Upper lobe of left lung (tissue), 6 donors: ENCODE measurements at regions not wholly inside any gene's neighbourhood (a gene's known extent, or its start where the extent isn't known, plus 50 kb on each side); places are given as distances from the start of the nearest gene placed in this dataset.

Experiments used
- ATAC-seq, 2 donors: fragments of 200-7000 bp; cut with Tn5 transposase; one replicate each; pipeline ENCODE4 v1.9.1; 2022; ENCODE audit warnings: mild to moderate bottlenecking in 2 of 2, moderate library complexity in 2 of 2; ENCODE audit not compliant: low FRiP score in 2 of 2
- DNase-seq, 2 donors: peaks; one replicate each; pipeline ENCODE4 v3.0.0-alpha.2; 2019 to 2020
- H3K27ac ChIP-seq, 4 donors: fragments of 200-600 bp; sonication (generic); one replicate each; pipeline ENCODE4 v1.5.1; 2016 to 2019
- H3K27me3 ChIP-seq, 4 donors: fragments of 200-600 bp; sonication (generic); one replicate each; pipeline ENCODE4 v1.5.1; 2017 to 2019
- H3K36me3 ChIP-seq, 4 donors: fragments of 200-600 bp; sonication (generic); one replicate each; pipeline ENCODE4 v1.5.1; 2016 to 2019
- H3K4me1 ChIP-seq, 4 donors: fragments of 200-600 bp; sonication (generic); one replicate each; pipeline ENCODE4 v1.5.1; 2018 to 2019
- H3K4me3 ChIP-seq, 4 donors: fragments of 200-600 bp; sonication (generic); one replicate each; pipeline ENCODE4 v1.5.1; 2017 to 2019; ENCODE audit warnings: mild to moderate bottlenecking in 2 of 4, moderate library complexity in 1 of 4
- H3K9me3 ChIP-seq, 4 donors: fragments of 200-600 bp; sonication (generic); one replicate each; pipeline ENCODE4 v1.5.1; 2018 to 2019
- CTCF ChIP-seq, 6 experiments: fragments of 450-650 bp in 4 of 6; fragments of 200-600 bp in 2 of 6; sonication (generic) in 2 of 6; IDR thresholded peaks; one replicate each; pipeline ENCODE4 v1.5.1; 2016 to 2019; ENCODE audit warnings: antibody characterized with exemption in 6 of 6
- EP300 ChIP-seq, 4 donors: sonication (generic); formaldehyde crosslinking; IDR thresholded peaks; one replicate each; pipeline ENCODE4 v1.5.1; 2017; ENCODE audit warnings: antibody characterized with exemption in 4 of 4, control low read depth in 2 of 4
- POLR2A ChIP-seq, 4 donors: fragments of 450-650 bp; IDR thresholded peaks; one replicate each; pipeline ENCODE4 v1.5.1; 2016 to 2017; ENCODE audit warnings: antibody characterized with exemption in 4 of 4, mild to moderate bottlenecking in 2 of 4
- POLR2AphosphoS5 ChIP-seq, 2 donors: sonication (generic); formaldehyde crosslinking; IDR thresholded peaks; one replicate each; pipeline ENCODE4 v1.5.1; 2017; ENCODE audit warnings: antibody characterized with exemption in 2 of 2
- WGBS, 2 donors: methylation state at CpG; one replicate each; pipeline ENCODE4 v1.1.5; 2017 to 2018; 5-methylcytosine and 5-hydroxymethylcytosine counted together
- donor health status: DM: no; HTN: no; CAD: no; lungs with moderate emphysema.
- donor health status: DM: no; HTN: yes; CAD: no; lungs with severe emphysema.

GRCh38 chr2:129481306-129482219 lies 497.9 kb upstream of the RAB6C start:
- no peaks in the 10 kb centered on the region for H3K36me3 ChIP-seq
- 74 to 76% methylated on average over 6 to 7 of the region's 7 CpGs for WGBS, 2 donors
- no peaks in the 10 kb centered on the region for H3K27me3 ChIP-seq
- H3K4me3 ChIP-seq = no peak overlapping the region
- no peak for TF ChIP-seq POLR2A (IDR thresholded peaks at IDR 0.05)
- TF ChIP-seq POLR2AphosphoS5 (IDR thresholded peaks at IDR 0.05) = no peak
- TF ChIP-seq CTCF (IDR thresholded peaks at IDR 0.05) = no peak
- no peak for TF ChIP-seq EP300 (IDR thresholded peaks at IDR 0.05)
- no peak overlapping the region for H3K27ac ChIP-seq
- DNase-seq (no peak), ATAC-seq (no peak)
- no peaks in the 10 kb centered on the region for H3K9me3 ChIP-seq
- H3K4me1 ChIP-seq = no peaks in the 10 kb centered on the region

DNA sequence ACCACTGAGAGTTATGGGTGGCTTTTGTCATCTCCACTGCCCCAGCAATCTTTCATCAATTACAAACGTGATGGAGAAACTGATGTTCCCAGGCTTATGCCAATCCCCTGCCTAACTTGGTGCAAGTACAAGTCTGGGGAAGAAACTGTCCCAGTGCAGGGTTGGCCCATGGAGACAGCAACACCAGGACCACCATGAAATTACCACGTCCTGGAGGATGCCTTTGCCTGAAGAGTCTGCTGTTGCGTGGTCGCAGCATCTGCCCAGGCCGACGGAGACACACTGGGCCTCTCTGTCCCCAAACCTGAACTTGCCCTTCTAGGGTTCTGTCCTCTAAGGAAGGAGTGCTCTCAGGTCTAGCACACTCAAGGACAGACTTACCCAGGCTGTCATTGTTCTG lies 496.8 kb upstream of the RAB6C start:
- WGBS, 2 donors = 86 to 91% methylated on average over 6 of the region's 6 CpGs
- no peaks in the 10 kb centered on the region for H3K27me3 ChIP-seq
- ATAC-seq (no peak), DNase-seq (no peak)
- TF ChIP-seq POLR2AphosphoS5 (IDR thresholded peaks at IDR 0.05) (no peak), CTCF (IDR thresholded peaks at IDR 0.05) (no peak), POLR2A (IDR thresholded peaks at IDR 0.05) (no peak), EP300 (IDR thresholded peaks at IDR 0.05) (no peak)
- H3K36me3 ChIP-seq = no peaks in the 10 kb centered on the region
- H3K4me1 ChIP-seq = no peaks in the 10 kb centered on the region
- H3K9me3 ChIP-seq = no peaks in the 10 kb centered on the region
- no peak overlapping the region for H3K4me3 ChIP-seq
- H3K27ac ChIP-seq = no peak overlapping the region

GRCh38 chr2:129483366-129483765 lies 496.1 kb upstream of the RAB6C start:
- no peaks in the 10 kb centered on the region for H3K36me3 ChIP-seq
- no peaks in the 10 kb centered on the region for H3K9me3 ChIP-seq
- H3K4me1 ChIP-seq = no peaks in the 10 kb centered on the region
- H3K27ac ChIP-seq = no peak overlapping the region
- H3K27me3 ChIP-seq = no peaks in the 10 kb centered on the region
- WGBS, 2 donors = 70 to 78% methylated on average over 4 of the region's 4 CpGs
- no peak overlapping the region for H3K4me3 ChIP-seq
- DNase-seq (no peak), ATAC-seq (no peak)
- TF ChIP-seq POLR2A (IDR thresholded peaks at IDR 0.05) = no peak
- TF ChIP-seq EP300 (IDR thresholded peaks at IDR 0.05) = no peak
- TF ChIP-seq CTCF (IDR thresholded peaks at IDR 0.05) = no peak
- TF ChIP-seq POLR2AphosphoS5 (IDR thresholded peaks at IDR 0.05) = no peak

DNA sequence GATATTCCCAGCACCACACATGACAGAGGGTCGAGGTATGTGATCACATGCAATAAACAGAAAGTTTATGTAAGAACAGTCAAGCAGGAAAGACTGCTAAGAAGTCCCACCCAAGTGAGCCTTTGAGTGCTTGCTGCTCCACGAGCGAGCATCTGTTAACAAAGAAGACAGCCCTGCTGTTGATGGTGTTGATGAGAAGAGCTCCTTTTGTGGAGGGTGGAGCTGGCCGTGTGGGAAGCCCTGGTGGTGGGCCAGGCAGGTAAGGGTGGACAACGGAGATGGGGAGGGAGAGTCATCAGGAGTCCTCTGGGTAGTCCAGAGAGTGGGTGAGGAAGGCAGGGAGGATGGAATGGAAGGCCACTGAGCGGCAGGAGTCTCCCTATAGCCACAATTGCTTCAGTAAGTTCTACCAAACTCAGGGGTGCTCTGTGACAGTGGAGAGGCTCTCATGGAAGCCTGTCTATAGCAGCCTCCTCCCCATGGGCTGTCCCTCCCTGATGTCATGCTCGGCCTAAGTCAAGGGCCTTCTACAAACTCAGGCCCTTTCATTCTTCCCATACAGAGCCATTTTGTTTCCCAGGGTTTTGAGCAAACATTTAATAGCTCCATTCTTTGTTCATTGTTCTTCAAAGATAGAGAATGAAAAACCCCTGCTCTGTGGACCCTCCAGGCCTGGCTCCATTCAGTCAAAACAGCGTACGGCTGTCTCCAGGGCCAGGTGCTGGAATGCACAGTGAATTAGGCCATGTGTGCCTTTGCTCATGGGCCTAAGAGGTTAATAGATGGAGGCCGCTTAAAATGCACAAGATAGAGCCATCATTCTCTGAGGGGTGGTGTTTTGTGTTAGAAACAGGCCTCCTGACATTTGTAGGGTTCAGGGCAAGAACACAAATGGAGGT lies 494.2 kb upstream of the RAB6C start:
- 77 to 80% methylated on average over 10 of the region's 10 CpGs for WGBS, 2 donors
- Histone ChIP-seq H3K36me3 (no peaks in the 10 kb centered on the region), H3K4me3 (no peak overlapping the region), H3K27ac (no peak overlapping the region), H3K27me3 (no peaks in the 10 kb centered on the region), H3K4me1 (no peaks in the 10 kb centered on the region), H3K9me3 (no peaks in the 10 kb centered on the region)
- TF ChIP-seq POLR2A (IDR thresholded peaks at IDR 0.05) (no peak), EP300 (IDR thresholded peaks at IDR 0.05) (no peak), CTCF (IDR thresholded peaks at IDR 0.05) (no peak), POLR2AphosphoS5 (IDR thresholded peaks at IDR 0.05) (no peak)
- ATAC-seq (no peak), DNase-seq (no peak)
